ENCODE measurements at regions not wholly inside any gene's neighbourhood (a gene's known extent, or its start where the extent isn't known, plus 50 kb on each side); places are given as distances from the start of the nearest gene placed in this dataset.
"Not testable (repeated sequence)": the region's sequence is repeated elsewhere in the genome, so short reads cannot be mapped to it uniquely, and the experiment has no call there.

- Mint-ChIP-seq H3K9me3 (no peaks in the 10 kb centered on the region), H3K27me3 (ENCODE audit: low read depth) (no peaks in the 10 kb centered on the region), H3K4me1 (peaks cover 11% of the 10 kb centered on the region), H3K36me3 (ENCODE audit: low read depth) (no peaks in the 10 kb centered on the region), H3K4me3 (no peak overlapping the region), H3K27ac (no peak overlapping the region)
- TF ChIP-seq CTCF (IDR thresholded peaks at IDR 0.05; ENCODE audit: unreplicated experiment in 3 of 3), result no peak
These were observed 145.8 kb upstream of the ZNF648 start for GRCh38 chr1:182207300-182207699.

- Mint-ChIP-seq H3K27ac (no peak overlapping the region), H3K4me3 (no peak overlapping the region), H3K27me3 (ENCODE audit: low read depth) (no peaks in the 10 kb centered on the region), H3K4me1 (peaks cover 11% of the 10 kb centered on the region), H3K9me3 (no peaks in the 10 kb centered on the region), H3K36me3 (ENCODE audit: low read depth) (no peaks in the 10 kb centered on the region)
- no peak for TF ChIP-seq CTCF (IDR thresholded peaks at IDR 0.05; ENCODE audit: unreplicated experiment in 3 of 3)
These were observed 145.2 kb upstream of the ZNF648 start for GRCh38 chr1:182206626-182207239.

GRCh38 chr1:182205351-182206022 is 144.0 kb upstream of the ZNF648 start:
- Mint-ChIP-seq H3K27ac (no peak overlapping the region), H3K27me3 (ENCODE audit: low read depth) (no peaks in the 10 kb centered on the region), H3K36me3 (ENCODE audit: low read depth) (no peaks in the 10 kb centered on the region)

DNA sequence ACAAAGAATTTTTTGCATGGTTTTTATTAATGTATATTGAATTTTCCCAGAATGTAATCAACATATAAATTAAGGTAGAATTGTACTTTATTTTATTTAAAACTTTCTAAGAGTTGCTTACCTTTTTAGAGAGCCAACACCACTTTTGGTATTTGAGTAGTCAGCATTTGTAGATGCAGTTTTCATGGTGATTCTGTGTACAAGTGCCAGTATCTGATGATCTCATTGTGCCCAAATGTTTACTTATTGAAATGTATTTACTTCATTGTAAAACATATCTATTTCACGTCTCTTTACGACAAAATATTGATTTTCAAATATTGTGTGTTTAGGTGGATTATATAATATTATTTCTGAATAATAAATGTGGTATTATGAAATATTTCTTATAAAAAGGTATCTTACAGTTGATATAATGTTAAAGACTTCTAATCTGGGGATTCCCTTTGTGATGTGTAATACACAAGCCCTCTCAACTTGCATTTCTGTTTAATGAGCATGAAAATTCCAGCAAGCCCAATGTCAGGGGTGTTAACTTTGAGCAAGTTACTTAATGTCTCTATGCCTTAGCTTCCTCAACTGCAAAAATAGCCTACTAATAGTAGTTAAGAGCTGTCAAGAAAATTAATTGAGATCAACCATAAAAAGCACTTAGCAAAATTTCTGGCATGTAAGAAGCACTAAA is 141.8 kb upstream of the ZNF648 start:
- Mint-ChIP-seq H3K9me3 (no peaks in the 10 kb centered on the region), H3K27ac (no peak overlapping the region), H3K4me1 (peaks cover 11% of the 10 kb centered on the region), H3K4me3 (no peak overlapping the region), H3K36me3 (ENCODE audit: low read depth) (no peaks in the 10 kb centered on the region), H3K27me3 (ENCODE audit: low read depth) (no peaks in the 10 kb centered on the region)
- no peak for TF ChIP-seq CTCF (IDR thresholded peaks at IDR 0.05; ENCODE audit: unreplicated experiment in 3 of 3)

More at GRCh38 chr1:182205351-182206022, 144.0 kb upstream of the ZNF648 start:
- peaks cover 11% of the 10 kb centered on the region for H3K4me1 Mint-ChIP-seq
- no peaks in the 10 kb centered on the region for H3K9me3 Mint-ChIP-seq
- no peak overlapping the region for H3K4me3 Mint-ChIP-seq
- no peak for TF ChIP-seq CTCF (IDR thresholded peaks at IDR 0.05; ENCODE audit: unreplicated experiment in 3 of 3)

- H3K4me1 Mint-ChIP-seq, result peaks cover 19% of the 10 kb centered on the region
- not testable (repeated sequence) for H3K27me3 Mint-ChIP-seq (ENCODE audit: low read depth); H3K4me3 Mint-ChIP-seq; H3K36me3 Mint-ChIP-seq (ENCODE audit: low read depth); H3K9me3 Mint-ChIP-seq; H3K27ac Mint-ChIP-seq
These were observed 140.0 kb upstream of the ZNF648 start for GRCh38 chr1:182201490-182201889.

DNA sequence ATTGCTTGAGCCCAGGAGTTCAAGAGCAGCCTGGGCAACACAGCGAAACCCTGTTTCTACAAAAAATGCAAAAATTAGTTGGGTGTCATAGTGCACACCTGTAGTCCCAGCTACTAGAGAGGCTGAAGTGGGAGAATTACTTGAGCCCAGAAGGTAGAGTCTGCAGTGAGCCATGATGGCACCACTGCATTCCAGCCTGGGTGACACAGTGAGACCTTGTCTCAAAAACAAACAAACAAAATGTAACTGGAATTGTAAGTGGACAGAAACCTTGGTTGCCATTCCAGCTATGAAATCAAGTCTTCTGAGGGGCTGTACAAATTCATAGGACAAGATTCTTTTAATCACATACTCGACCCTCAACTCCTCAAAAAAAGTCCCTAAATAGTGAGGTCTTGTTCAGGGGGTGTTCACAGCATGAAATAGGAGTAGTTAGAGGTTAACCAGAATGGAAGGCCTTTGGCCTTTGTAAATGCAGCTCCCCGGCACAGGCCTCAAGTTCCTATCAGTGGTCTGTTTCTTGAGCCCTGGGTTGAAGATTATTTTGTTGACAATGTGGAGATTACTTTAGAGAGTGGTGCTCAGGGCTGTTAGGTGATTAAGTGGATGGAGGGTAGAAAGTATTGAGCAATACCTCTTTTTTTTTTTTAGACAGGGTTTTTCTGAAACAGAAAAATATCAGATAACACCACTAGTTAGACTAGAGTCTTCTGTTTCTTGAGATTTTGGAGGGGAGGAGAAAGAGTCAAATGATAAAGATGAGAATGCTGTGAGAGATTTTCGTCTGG is 138.7 kb upstream of the ZNF648 start:
- H3K27ac Mint-ChIP-seq, result peak overlapping the region in 1 of 3 experiments; percentile 59
- H3K4me1 Mint-ChIP-seq, result peaks cover 14% of the 10 kb centered on the region
- H3K9me3 Mint-ChIP-seq, result no peaks in the 10 kb centered on the region
- no peaks in the 10 kb centered on the region for H3K36me3 Mint-ChIP-seq (ENCODE audit: low read depth)
- no peak overlapping the region for H3K4me3 Mint-ChIP-seq
- TF ChIP-seq CTCF (IDR thresholded peaks at IDR 0.05; ENCODE audit: unreplicated experiment in 3 of 3), result no peak
- no peaks in the 10 kb centered on the region for H3K27me3 Mint-ChIP-seq (ENCODE audit: low read depth)
